HG03045 (cell line): ENCODE measurements at regions not wholly inside any gene's neighbourhood (a gene's known extent, or its start where the extent isn't known, plus 50 kb on each side); places are given as distances from the start of the nearest gene placed in this dataset.

Source experiments
- ATAC-seq: cut with Tn5 transposase; IDR thresholded peaks from one replicate; pipeline ENCODE4 v1.9.1; 2021; ENCODE audit warnings: mild to moderate bottlenecking, moderate library complexity; ENCODE audit not compliant: unreplicated experiment

DNA sequence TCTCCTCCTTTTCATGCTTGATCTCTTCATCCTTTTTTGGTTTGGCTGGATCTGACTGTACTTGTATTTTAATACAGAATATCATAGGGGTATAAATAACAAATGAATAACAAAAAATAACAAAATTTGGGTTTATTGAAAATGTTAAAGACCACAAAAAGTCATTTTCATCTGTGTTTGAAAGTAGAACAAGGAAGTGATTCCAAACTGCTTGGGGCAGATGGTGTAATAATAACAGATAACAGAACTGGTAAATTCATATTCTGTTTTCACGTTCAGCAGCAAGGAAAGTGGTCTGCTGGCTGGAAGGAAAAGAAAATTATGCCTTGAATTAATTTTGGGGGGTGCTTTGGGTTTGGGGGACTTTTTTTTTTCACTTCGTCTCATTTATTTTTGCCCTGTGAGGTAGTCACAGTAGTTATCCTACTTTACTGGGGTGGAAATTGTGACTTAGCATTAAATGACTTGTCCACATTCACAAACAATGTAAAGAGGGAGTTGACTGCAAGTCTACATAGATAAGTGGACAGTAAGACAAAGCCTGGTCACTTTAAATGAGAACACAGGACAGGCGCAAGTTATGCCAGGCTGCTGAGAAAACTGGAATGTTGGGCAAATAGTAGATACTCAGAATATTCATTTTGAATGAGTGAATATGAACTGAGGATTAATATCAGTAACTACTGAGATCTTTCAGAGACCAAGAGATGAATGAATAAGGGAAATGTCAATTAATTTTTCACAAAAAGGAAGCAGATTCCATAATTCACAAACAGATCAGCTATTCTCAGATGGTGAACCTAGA lies 193.9 kb upstream of the CITED2 start:
- ATAC-seq, result no peak

DNA sequence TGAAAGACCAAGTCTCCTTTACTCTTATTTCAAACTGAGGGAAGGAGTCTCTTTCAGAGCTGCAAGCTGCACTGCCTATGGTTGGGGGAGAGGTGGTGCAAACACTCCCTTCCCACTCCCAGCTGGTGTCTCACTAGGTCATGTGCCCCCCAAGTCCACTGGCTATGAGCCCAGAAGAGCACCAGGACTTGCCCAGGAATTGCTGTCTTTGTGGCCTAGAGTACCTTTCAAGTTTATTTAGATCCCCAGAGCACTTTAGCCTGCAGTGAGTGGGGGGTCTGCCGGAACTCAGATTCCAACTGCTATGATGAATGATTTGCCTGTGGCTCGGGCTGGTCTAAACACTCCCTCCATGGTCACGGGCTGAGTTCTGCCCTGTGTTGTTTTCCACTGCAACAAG lies 192.6 kb upstream of the CITED2 start:
- ATAC-seq, result no peak

DNA sequence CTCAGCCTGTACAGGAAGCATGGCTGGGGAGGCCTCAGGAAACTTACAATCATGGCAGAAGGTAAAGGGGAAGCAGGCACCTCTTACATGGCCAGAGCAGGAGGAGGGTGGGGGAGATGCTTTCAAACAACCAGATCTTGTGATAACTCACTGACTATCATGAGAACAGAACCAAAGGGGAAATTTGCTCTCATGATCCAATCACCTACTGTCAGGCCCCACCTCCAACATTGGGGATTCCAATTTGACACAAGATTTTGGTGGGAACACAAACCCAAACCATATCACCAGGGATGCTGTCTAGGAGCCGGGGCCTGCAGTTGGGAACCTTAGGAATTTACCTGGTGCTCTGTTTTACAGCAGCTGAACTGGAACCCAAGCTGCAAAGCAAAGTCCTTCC lies 191.1 kb upstream of the CITED2 start:
- ATAC-seq, result no peak

DNA sequence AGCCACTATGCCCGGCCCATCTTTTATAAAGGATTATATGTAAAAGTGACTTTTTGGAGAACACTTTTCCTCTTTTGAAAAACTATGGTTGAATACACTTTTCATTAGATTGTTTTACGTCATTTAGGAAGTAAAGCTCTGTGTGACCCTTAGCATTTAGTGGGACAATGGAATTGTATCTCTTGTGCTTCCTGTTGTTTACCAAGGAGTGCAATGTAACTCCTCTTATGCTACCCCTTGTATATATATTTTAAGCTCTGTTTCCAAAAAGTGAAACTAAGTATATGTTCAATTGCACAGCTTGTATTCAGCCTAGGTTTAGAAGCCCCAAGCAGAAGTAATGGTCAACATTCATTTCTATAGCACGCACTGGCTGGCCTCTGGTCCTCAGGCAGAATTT lies 183.1 kb upstream of the CITED2 start:
- no peak for ATAC-seq

DNA sequence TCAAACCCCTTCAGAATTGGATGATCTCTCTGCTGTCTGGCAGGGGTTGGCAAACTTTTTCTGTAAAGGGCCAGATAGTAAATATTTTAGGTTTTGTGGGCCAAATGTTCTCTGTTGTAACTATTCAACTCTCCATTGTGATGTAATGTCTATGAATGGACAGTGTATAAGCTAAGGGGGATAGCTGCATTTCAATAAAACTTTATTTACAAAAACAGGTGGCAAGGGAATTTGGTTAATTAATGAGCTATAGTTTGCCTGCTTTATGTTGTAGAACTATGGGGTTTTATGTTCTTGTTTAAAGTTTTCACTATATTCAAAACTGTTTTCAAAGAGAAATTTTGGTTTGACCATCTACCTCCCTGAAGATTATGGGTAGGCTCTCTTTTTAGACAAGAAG lies 182.1 kb upstream of the CITED2 start:
- ATAC-seq, result no peak

DNA sequence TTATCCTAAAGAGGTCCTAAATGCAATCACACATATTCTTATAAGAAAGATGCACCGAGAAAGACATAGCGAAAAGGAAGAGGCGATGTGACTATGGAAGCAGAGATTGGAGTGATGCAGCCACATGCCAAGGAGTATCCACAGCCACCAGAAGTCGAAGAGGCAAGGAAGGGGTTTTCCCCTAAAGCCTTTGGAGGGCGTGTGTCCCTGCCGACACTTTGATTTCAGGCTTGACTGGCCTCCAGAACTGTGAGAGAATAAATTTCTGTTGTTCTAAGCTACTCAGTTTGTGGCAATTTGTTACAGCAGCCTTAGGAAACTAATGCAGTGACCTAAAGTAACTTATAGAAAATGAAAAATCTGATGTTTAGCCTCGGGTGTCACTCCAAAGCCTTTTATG lies 179.5 kb upstream of the CITED2 start:
- no peak for ATAC-seq

DNA sequence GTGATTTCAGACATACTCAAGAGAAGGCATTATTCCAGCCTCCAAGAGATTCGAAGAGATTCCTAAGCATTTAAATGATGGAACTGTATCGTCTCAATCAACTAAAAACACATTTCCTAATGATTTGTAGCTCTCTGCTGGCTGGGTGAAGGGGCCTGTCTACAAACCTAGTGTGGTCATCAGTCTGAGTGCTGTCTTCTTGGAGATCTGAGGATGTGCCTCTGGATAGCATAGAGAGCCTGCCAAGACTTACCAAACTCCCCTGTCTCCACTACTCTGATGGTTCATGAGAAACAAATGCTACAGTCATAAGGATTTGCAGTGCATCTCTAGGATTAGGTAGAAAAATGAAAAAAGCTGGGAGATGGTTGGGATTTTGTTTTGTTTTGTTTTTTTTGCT lies 176.9 kb upstream of the CITED2 start:
- no peak for ATAC-seq

DNA sequence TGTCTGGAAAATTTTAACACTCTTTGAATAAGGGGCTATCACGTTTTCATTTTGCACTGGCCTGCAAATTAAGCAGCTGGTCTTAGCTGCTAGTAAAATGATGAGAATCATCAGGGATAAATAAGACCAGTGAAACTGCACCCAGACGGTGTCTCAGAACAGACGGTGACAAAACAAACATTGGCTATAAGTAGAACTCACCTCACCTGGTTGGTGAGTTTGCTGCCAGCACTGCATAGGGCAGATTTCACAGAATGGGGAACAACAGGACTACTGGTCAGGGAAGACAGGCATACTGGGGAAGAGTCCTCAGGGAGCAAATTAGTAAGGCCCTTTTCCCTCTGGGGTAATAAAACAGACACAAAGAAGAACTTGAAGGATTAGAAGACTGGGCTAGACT lies 175.9 kb upstream of the CITED2 start:
- no peak for ATAC-seq

DNA sequence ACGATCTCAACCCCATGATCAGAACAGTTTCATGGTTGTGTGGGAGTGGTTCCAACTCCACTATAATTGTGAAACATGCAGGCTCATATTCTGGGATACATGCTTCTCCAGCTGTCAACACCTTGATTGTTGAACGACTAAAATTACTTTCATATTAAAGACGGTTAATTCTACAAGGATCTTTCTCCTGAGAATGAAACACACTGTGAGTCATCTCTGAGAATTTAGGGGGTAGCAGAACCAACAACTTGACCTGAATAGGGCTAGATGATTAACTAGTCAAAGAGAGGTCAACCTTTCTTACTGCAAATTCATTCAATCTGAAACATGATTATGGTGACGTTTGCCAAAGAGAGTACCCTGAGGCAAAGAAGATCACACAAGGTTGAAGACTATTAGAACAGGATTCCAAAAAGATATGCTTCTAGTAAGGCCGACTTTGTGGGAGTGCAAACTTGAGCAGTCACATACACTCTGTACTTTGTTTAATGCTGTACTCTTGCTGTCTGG lies 175.2 kb upstream of the CITED2 start:
- no peak for ATAC-seq

DNA sequence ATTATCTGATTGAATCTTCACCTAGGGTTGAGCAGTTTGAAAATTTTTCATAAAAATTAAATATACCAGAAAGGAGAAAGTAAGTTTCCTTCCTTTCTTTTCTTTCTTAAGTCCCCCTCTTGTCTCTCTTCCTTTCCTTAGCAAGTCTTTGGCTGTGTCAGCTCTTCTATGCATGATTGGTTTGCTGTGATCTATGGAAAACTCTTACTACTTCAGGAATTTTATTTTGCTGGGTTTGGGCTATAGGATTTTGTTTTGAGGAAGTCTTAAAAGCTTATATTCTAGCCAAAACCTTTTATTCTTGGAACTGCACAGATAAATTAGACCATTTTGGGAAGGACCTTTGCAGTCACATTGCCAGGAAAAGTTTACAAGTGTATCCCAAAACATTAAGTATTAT lies 173.4 kb upstream of the CITED2 start:
- ATAC-seq, result no peak

DNA sequence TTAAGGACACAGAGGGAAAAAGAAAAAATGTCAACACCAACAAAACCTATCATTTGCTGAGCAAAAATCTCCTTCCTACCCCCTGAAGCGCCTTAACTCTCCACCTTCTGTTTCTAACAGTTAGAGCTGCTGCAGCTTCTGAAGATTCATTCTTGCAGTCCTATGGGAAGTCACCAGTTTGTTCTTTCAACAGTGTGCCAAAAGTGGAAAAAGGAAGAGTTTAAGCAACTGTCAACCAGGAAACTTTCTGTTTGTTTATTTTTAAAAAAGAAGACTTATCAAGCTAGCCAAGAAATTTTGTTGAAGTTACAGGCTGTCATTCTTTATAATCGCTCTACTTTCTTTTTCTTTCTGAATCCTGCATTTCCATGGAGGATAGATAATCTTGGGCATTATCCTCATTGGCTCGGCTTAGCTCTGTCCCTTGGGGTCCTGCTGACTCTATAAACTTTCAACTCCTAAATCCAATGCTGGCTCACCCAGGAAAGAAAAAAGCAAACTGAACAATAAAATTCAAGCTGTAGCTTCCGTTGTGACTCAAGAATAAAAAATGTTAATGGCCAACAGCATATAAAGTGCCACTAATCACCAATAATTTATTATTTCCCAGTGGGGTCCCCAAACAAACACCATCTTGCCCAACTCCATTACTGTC lies 172.8 kb upstream of the CITED2 start:
- ATAC-seq, result no peak

DNA sequence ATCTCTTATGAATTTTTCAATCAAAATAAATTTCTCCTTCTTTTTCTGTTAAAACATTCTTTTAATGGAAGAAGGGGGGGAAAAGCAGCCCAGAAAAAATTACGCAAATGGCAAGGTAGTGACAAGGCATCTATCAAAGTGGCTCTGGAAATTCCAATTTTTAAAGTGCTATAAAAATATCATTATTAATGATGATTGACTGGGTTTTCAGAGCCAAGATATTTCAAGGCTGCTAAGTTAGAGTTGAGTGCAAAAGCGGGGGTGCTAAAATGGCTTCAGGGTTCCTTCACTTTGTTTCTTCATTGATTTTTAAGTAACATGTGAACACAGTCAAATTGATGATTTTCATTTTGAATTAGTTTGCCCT lies 171.6 kb upstream of the CITED2 start:
- no peak for ATAC-seq

DNA sequence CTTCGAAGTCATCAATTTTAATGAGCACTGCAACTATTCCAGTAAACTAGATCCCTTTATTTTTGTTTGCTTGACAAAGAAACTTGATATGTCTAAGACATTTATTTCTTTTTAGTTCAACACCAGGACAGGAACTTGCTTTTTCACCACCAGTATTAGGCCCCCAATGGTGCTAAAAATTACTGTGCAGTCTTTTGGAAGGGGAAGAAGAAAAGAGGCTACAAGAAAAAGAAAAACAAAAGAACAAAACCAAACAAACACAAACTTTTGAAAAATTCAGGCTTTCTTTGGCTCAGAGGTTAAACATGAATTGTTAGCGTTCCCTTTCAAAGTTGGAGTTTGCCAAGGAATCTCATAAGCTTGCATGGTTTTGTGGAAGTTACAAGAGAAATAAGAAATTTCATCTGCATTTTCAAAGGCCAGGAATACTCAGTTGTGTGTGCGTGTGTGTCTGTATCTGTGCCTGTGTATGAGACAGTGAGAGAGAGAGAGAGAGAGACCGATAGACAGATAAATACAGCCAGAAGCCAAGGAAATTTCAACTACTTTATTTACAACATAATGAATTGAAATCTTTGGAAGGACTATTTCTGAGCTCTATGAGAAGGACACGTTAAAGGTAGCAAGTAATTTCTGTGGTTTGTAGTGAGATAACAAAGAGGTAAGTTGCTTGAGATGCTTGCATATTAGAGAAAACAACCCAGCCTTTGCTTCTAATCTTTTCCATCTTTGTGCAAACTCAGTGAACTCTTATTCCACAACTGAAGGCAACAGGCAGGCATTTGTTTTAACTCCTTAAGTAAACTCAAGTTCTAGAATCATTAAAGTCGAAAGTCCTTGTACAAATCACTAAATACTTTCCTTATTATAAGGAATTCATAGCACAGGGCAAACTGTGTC lies 171.0 kb upstream of the CITED2 start:
- no peak for ATAC-seq

DNA sequence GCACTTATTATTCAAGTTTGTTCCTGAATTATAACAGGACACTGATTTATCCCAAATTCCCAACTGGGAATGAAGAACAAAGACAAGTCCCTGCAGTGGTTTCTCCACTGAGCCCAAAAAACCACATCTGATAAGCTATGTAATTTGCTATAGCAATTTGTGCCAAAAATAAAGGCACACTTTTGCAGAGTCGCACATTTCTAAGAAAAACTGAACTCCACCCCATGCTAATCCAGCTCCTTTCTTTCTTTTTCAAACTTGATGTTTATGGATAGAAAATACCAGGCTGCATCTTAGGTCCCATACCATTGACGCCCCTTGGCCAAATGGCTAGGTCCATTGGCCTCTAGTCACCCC lies 170.2 kb upstream of the CITED2 start:
- ATAC-seq, result no peak

DNA sequence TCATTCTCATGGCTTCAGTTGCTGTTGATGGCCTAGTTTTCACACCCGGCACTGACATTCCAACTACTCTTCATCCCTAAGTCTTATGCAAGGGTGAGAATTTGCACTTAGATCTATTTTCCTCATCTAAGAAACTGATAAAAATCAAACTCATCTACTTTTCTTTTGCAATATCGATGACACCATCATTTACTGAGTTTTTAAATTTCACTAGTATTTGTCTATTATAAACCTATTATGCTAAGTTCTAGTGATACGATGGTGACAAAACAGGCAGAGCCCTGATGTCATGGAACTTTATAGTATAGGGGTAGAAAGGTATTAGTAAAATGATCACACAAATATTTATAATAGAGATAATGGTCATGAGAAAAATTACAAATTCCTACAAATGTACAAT lies 167.9 kb upstream of the CITED2 start:
- no peak for ATAC-seq

DNA sequence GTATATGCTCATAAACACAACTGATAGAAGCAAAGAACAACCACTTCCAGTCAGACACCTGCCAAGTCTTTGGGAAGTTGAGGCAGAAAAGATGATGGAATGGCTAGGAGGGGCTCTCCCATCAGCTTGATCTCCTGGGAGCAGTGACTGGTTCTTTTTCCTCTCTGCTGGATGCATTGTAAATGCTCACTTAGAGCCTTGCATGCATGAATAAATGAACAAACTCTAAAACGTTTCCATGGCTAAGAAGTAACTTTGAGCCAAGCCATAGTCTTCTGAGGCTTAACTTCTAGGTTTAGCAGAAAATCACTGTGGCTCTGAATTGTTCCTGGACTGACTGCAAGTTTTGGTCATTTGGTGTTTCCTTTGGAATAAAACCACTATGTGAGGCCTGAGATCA lies 166.4 kb upstream of the CITED2 start:
- ATAC-seq, result no peak

DNA sequence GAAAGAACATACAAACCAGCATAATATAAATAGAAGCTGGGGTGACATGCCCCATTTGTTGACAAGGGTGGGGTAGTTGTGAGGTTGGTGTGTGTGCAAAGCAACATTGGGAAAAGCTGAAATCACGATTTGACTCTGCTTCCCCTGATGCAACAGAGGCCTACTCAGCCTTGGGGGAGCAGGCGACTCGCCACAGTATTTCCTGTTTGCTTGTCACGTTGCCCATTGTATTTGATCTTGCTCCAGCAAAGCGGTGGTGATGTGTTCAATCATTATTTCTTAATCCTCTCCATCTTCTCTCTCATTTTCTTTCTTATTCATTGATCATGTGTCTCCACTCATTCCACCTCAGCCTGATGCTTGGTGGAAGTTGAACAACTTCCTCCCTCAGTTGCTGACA lies 165.8 kb upstream of the CITED2 start:
- ATAC-seq, result peak; percentile 61

DNA sequence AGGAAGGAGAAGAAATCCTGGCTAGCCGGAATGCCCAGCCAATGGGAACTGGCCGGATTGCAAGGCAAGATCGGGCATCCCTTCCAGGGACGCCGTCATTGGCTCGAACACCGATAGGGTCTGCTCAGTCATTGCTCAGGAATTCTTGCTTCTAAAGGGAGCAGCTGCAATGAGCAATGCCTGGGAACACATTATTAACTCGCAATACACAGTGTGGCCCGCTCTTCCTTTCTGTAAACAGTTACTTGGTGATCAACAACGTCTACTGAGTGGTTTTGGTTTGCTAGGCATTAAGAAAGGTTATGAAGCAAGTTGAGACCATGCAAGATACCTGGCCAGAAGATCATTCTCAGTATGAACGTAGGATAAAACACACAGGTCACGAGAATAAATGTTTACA lies 165.4 kb upstream of the CITED2 start:
- ATAC-seq, result no peak

DNA sequence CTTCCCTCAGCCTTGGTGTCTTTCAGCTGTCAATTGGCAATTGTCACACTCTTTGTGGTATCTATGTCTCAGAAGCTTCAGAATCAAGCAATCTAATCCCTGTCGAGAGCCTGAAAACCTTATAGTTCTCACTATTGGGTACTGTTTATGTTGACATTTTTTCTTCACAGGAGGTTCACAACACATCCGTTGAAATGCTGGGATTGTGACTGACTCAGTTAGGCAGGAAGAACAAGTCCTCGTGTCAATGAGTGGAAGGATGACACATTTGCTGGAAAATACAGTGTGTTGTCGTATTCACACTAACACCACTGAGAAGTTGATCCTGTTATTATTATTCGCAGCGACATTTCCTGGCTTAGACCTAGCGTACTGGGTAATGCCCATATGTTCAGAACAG lies 163.9 kb upstream of the CITED2 start:
- ATAC-seq, result no peak

DNA sequence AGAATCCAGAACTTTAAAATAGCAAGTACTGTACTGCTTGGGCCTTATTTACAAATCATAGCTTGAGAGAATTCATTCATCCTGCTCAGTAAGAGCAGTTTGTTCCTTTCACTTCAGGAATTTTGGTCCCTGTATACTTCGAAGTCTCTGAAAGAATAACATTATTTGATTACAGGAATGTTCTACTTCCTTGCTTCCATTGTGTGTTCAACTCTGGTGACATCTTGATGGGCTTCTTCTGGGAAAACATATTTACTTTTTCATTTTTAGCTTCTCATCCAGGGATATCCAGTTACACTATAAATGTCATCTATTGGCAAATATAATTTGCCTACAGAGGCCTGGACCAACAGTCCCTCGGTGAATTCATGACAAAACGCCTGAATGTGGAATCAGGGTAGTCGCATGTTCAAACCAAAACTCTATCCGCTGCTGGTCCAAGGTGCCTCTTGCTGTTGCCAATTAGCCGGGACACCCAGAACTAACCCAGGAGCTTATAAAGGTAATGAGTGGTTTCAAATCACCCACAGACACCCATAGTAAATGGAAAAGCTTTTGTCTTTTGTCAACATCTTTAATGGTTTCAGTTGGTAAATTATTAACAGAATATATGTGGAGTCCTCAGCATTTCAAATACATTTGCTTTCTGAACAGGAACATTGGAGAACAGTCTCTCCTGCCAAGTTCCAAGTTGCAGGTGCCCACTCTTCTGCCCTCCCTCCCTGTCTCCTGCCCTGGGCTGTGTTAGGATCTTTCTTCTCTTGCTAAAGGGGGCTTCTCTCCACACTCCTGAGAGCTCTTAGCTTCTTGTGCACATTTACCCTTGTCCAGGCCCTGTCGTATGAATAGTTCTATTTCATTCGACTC lies 162.5 kb upstream of the CITED2 start:
- ATAC-seq, result no peak
